ENCODE measurements at regions not wholly inside any gene's neighbourhood (a gene's known extent, or its start where the extent isn't known, plus 50 kb on each side); places are given as distances from the start of the nearest gene placed in this dataset.
A peak's percentile ranks its signal among the peaks of the same experiment; 100 is the strongest.

- no peak for DNase-seq (ENCODE audit: low read depth)
These were observed 421.1 kb downstream of the QKI start for GRCh38 chr6:163835439-163836171.

- DNase-seq (ENCODE audit: low read depth) = no peak
These were observed 419.9 kb downstream of the QKI start for GRCh38 chr6:163834226-163834970.

GRCh38 chr6:163831736-163832135, 417.2 kb downstream of the QKI start:
- DNase-seq (ENCODE audit: low read depth) = no peak

GRCh38 chr6:163830641-163831040, 416.1 kb downstream of the QKI start:
- DNase-seq (ENCODE audit: low read depth) = no peak

- DNase-seq (ENCODE audit: low read depth) = no peak
These were observed 413.7 kb downstream of the QKI start for GRCh38 chr6:163828038-163828795.

GRCh38 chr6:163827143-163827542, 412.6 kb downstream of the QKI start:
- no peak for DNase-seq (ENCODE audit: low read depth)

GRCh38 chr6:163826629-163827028, 412.1 kb downstream of the QKI start:
- DNase-seq (ENCODE audit: low read depth) = no peak

- DNase-seq (ENCODE audit: low read depth) = no peak
These were observed 410.5 kb downstream of the QKI start for GRCh38 chr6:163825033-163825432.

GRCh38 chr6:163823577-163823976, 409.1 kb downstream of the QKI start:
- DNase-seq (ENCODE audit: low read depth) = peak; percentile 14

GRCh38 chr6:163820745-163821458, 406.4 kb downstream of the QKI start:
- no peak for DNase-seq (ENCODE audit: low read depth)

GRCh38 chr6:163820171-163820570, 405.7 kb downstream of the QKI start:
- no peak for DNase-seq (ENCODE audit: low read depth)

GRCh38 chr6:163818719-163819118, 404.2 kb downstream of the QKI start:
- no peak for DNase-seq (ENCODE audit: low read depth)

- DNase-seq (ENCODE audit: low read depth) = no peak
These were observed 401.9 kb downstream of the QKI start for GRCh38 chr6:163816441-163816840.

GRCh38 chr6:163815796-163816195, 401.3 kb downstream of the QKI start:
- DNase-seq (ENCODE audit: low read depth) = no peak

GRCh38 chr6:163814494-163815364, 400.2 kb downstream of the QKI start:
- DNase-seq (ENCODE audit: low read depth) = no peak

GRCh38 chr6:163813979-163814493, 399.5 kb downstream of the QKI start:
- DNase-seq (ENCODE audit: low read depth) = no peak

- no peak for DNase-seq (ENCODE audit: low read depth)
These were observed 396.8 kb downstream of the QKI start for GRCh38 chr6:163811317-163811716.

GRCh38 chr6:163809364-163809763, 394.8 kb downstream of the QKI start:
- no peak for DNase-seq (ENCODE audit: low read depth)

- no peak for DNase-seq (ENCODE audit: low read depth)
These were observed 394.4 kb downstream of the QKI start for GRCh38 chr6:163808871-163809270.

- no peak for DNase-seq (ENCODE audit: low read depth)
These were observed 393.7 kb downstream of the QKI start for GRCh38 chr6:163808231-163808630.
